Astrocyte (in vitro differentiated cells and primary cell): ENCODE measurements at regions not wholly inside any gene's neighbourhood (a gene's known extent, or its start where the extent isn't known, plus 50 kb on each side); places are given as distances from the start of the nearest gene placed in this dataset.

Experiments
- DNase-seq: peaks from one replicate; pipeline ENCODE4 v3.0.0-alpha.2; 2010; ENCODE audit warnings: low read depth
- FAIRE-seq: peaks from 2 replicates; lab custom pipeline; 2011; peaks lifted over from hg19 to GRCh38; lab: Jason Lieb, UNC
- H2AFZ ChIP-seq: 2 replicates; pipeline ENCODE4 v1.6.0; 2012; ENCODE audit warnings: low read depth, low read length, inconsistent platforms
- H3K27ac ChIP-seq: 2 replicates; pipeline ENCODE4 v1.5.1; 2011; ENCODE audit warnings: low read depth, low read length, inconsistent platforms
- H3K27me3 ChIP-seq: 2 replicates; pipeline ENCODE4 v1.6.0; 2011; ENCODE audit warnings: low read length, inconsistent platforms; ENCODE audit not compliant: insufficient read depth
- H3K36me3 ChIP-seq: 2 replicates; pipeline ENCODE4 v1.5.1; 2011; ENCODE audit warnings: low read length, inconsistent platforms; ENCODE audit not compliant: insufficient read depth
- H3K4me1 ChIP-seq: 2 replicates; pipeline ENCODE4 v1.5.1; 2011; ENCODE audit warnings: low read length, inconsistent platforms; ENCODE audit not compliant: insufficient read depth
- H3K4me2 ChIP-seq: 2 replicates; pipeline ENCODE4 v1.6.0; 2012; ENCODE audit warnings: low read length, inconsistent platforms
- H3K4me3 ChIP-seq: 2 replicates; pipeline ENCODE4 v1.5.1; 2011; ENCODE audit warnings: low read depth, mild to moderate bottlenecking, low read length, inconsistent platforms; ENCODE audit not compliant: insufficient read depth
- H3K79me2 ChIP-seq: 2 replicates; pipeline ENCODE4 v1.6.0; 2012; ENCODE audit warnings: mild to moderate bottlenecking, low read length, inconsistent platforms; ENCODE audit not compliant: insufficient read depth
- H3K9ac ChIP-seq: 2 replicates; pipeline ENCODE4 v1.6.0; 2012; ENCODE audit warnings: mild to moderate bottlenecking, low read length, inconsistent platforms
- H3K9me3 ChIP-seq: 2 replicates; pipeline ENCODE4 v1.5.1; 2012; ENCODE audit warnings: low read depth, mild to moderate bottlenecking, low read length, inconsistent platforms; ENCODE audit not compliant: insufficient read depth
- H4K20me1 ChIP-seq: 2 replicates; pipeline ENCODE4 v1.6.0; 2012; ENCODE audit warnings: low read length, inconsistent platforms; ENCODE audit not compliant: insufficient read depth
- H3K27ac Mint-ChIP-seq: one replicate; pipeline ENCODE4 v1.8.0; 2021; ENCODE audit warnings: mild to moderate bottlenecking, mixed read lengths; ENCODE audit not compliant: unreplicated experiment
- H3K27me3 Mint-ChIP-seq: one replicate; pipeline ENCODE4 v1.8.0; 2021; ENCODE audit warnings: low read depth, mixed read lengths; ENCODE audit not compliant: unreplicated experiment
- H3K36me3 Mint-ChIP-seq: one replicate; pipeline ENCODE4 v1.8.0; 2021; ENCODE audit warnings: low read depth, mixed read lengths; ENCODE audit not compliant: unreplicated experiment
- H3K4me1 Mint-ChIP-seq: one replicate; pipeline ENCODE4 v1.8.0; 2021; ENCODE audit warnings: low read depth, mixed read lengths; ENCODE audit not compliant: unreplicated experiment
- H3K4me3 Mint-ChIP-seq: one replicate; pipeline ENCODE4 v1.8.0; 2021; ENCODE audit warnings: mild to moderate bottlenecking, moderate library complexity, mixed read lengths; ENCODE audit not compliant: unreplicated experiment
- H3K9me3 Mint-ChIP-seq: one replicate; pipeline ENCODE4 v1.8.0; 2021; ENCODE audit warnings: mild to moderate bottlenecking, mixed read lengths; ENCODE audit not compliant: unreplicated experiment
- EZH2 ChIP-seq: IDR thresholded peaks from 2 replicates; pipeline ENCODE4 v1.6.1; 2012; ENCODE audit warnings: mild to moderate bottlenecking, low read length, inconsistent platforms; ENCODE audit not compliant: insufficient read depth
- TF ChIP-seq, protein P1 (sequence below): IDR thresholded peaks from 2 replicates; pipeline ENCODE4 v1.5.1; 2011; ENCODE audit warnings: low read depth, mild to moderate bottlenecking, inconsistent platforms, low read length, moderate library complexity; ENCODE audit not compliant: insufficient read depth

GRCh38 chr4:116603096-116603495 lies 482.3 kb downstream of the TRAM1L1 start:
- Mint-ChIP-seq H3K4me3 (no peak overlapping the region), H3K36me3 (no peaks in the 10 kb centered on the region), H3K27me3 (no peaks in the 10 kb centered on the region), H3K9me3 (peaks cover 3% of the 10 kb centered on the region), H3K27ac (peak overlapping the region; percentile 9), H3K4me1 (peaks cover 6% of the 10 kb centered on the region)
- H3K4me2 ChIP-seq: no peak overlapping the region
- H3K79me2 ChIP-seq: no peaks in the 10 kb centered on the region
- H3K36me3 ChIP-seq: no peaks in the 10 kb centered on the region
- H3K27me3 ChIP-seq: no peaks in the 10 kb centered on the region
- no peaks in the 10 kb centered on the region for H4K20me1 ChIP-seq
- peaks cover 7% of the 10 kb centered on the region for H3K9me3 ChIP-seq
- H3K4me3 ChIP-seq: no peak overlapping the region
- DNase-seq: no peak
- FAIRE-seq: no peak
- TF ChIP-seq, protein P1, sequence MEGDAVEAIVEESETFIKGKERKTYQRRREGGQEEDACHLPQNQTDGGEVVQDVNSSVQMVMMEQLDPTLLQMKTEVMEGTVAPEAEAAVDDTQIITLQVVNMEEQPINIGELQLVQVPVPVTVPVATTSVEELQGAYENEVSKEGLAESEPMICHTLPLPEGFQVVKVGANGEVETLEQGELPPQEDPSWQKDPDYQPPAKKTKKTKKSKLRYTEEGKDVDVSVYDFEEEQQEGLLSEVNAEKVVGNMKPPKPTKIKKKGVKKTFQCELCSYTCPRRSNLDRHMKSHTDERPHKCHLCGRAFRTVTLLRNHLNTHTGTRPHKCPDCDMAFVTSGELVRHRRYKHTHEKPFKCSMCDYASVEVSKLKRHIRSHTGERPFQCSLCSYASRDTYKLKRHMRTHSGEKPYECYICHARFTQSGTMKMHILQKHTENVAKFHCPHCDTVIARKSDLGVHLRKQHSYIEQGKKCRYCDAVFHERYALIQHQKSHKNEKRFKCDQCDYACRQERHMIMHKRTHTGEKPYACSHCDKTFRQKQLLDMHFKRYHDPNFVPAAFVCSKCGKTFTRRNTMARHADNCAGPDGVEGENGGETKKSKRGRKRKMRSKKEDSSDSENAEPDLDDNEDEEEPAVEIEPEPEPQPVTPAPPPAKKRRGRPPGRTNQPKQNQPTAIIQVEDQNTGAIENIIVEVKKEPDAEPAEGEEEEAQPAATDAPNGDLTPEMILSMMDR: no peak
- no peak for TF ChIP-seq EZH2
- no peak overlapping the region for H2AFZ ChIP-seq
- H3K27ac ChIP-seq: no peak overlapping the region
- no peaks in the 10 kb centered on the region for H3K4me1 ChIP-seq
- no peak overlapping the region for H3K9ac ChIP-seq

DNA sequence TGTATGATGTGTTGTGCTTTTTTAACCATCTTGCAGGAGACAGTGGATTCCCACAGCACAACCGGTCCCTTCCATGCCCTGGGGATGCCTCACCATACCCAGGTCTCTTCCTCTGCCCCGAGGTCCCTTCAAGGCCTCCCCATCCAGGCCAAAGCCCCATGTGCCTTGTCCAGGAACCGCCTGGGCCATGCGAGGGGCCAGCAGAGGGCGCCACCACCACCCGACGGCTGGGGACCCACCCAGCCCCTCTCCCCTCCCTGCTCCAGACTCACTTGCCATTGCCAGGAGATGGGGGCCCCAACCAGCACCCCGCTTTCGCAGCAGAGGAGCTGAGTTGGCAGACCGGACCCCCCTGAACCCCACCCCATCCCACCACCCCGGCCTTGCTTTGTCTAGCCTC lies 485.5 kb downstream of the TRAM1L1 start:
- H3K9me3 ChIP-seq: peaks cover 7% of the 10 kb centered on the region
- Mint-ChIP-seq H3K4me3 (no peak overlapping the region), H3K36me3 (no peaks in the 10 kb centered on the region), H3K9me3 (peaks cover 3% of the 10 kb centered on the region), H3K27me3 (no peaks in the 10 kb centered on the region), H3K4me1 (peaks cover 6% of the 10 kb centered on the region), H3K27ac (no peak overlapping the region)
- H3K27me3 ChIP-seq: no peaks in the 10 kb centered on the region
- H3K36me3 ChIP-seq: no peaks in the 10 kb centered on the region
- H2AFZ ChIP-seq: no peak overlapping the region
- no peak overlapping the region for H3K27ac ChIP-seq
- no peak overlapping the region for H3K9ac ChIP-seq
- TF ChIP-seq, protein P1: no peak
- no peak for TF ChIP-seq EZH2
- H3K4me3 ChIP-seq: no peak overlapping the region
- no peak for DNase-seq
- no peaks in the 10 kb centered on the region for H4K20me1 ChIP-seq
- H3K4me2 ChIP-seq: no peak overlapping the region
- no peak for FAIRE-seq
- H3K79me2 ChIP-seq: no peaks in the 10 kb centered on the region
- no peaks in the 10 kb centered on the region for H3K4me1 ChIP-seq

DNA sequence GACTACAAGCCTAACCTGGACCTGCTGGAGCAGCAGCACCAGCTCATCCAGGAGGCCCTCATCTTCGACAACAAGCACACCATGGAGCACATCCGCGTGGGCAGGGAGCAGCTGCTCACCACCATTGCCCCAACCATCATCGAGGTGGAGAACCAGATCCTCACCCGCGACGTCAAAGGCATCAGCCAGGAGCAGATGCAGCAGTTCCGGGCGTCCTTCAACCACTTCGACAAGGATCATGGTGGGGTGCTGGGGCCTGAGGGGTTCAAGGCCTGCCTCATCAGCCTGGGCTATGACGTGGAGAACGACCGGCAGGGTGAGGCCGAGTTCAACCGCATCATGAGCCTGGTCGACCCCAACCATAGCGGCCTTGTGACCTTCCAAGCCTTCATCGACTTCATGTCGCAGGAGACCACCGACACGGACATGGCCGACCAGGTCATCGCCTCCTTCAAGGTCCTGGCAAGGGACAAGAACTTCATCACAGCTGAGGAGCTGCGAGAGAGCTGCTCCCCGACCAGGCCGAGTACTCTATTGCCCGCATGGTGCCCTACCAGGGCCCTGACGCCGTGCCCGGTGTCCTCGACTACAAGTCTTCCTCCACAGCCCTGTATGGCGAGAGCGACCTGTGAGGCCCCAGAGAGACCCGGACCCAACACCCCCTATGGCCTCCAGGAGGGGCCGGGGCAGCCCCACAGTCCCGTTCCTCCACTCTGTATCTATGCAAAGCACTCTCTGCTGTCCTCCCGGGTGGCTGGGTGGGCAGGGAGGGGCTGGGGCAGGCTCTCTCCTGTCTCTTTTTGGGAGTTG lies 486.2 kb downstream of the TRAM1L1 start:
- no peak for FAIRE-seq
- H3K27me3 Mint-ChIP-seq: no peaks in the 10 kb centered on the region
- H3K36me3 ChIP-seq: no peaks in the 10 kb centered on the region
- no peak overlapping the region for H3K27ac ChIP-seq
- H3K4me1 ChIP-seq: no peaks in the 10 kb centered on the region
- H2AFZ ChIP-seq: no peak overlapping the region
- no peak overlapping the region for H3K4me3 ChIP-seq
- H3K4me3 Mint-ChIP-seq: no peak overlapping the region
- H3K9me3 ChIP-seq: peaks cover 7% of the 10 kb centered on the region
- no peak for TF ChIP-seq EZH2
- TF ChIP-seq, protein P1: no peak
- no peak overlapping the region for H3K27ac Mint-ChIP-seq
- no peak overlapping the region for H3K9ac ChIP-seq
- no peaks in the 10 kb centered on the region for H3K27me3 ChIP-seq
- H3K36me3 Mint-ChIP-seq: no peaks in the 10 kb centered on the region
- H3K4me2 ChIP-seq: no peak overlapping the region
- H3K9me3 Mint-ChIP-seq: peaks cover 3% of the 10 kb centered on the region
- no peaks in the 10 kb centered on the region for H3K79me2 ChIP-seq
- no peaks in the 10 kb centered on the region for H4K20me1 ChIP-seq
- peaks cover 6% of the 10 kb centered on the region for H3K4me1 Mint-ChIP-seq
- no peak for DNase-seq
